Fibroblast of skin of right quadriceps (primary cell): ENCODE measurements at regions not wholly inside any gene's neighbourhood (a gene's known extent, or its start where the extent isn't known, plus 50 kb on each side); places are given as distances from the start of the nearest gene placed in this dataset.
"Not testable (repeated sequence)": the region's sequence is repeated elsewhere in the genome, so short reads cannot be mapped to it uniquely, and the experiment has no call there.

Experiments used
- DNase-seq: peaks from one replicate; pipeline ENCODE4 v3.0.0-alpha.2; 2013

DNA sequence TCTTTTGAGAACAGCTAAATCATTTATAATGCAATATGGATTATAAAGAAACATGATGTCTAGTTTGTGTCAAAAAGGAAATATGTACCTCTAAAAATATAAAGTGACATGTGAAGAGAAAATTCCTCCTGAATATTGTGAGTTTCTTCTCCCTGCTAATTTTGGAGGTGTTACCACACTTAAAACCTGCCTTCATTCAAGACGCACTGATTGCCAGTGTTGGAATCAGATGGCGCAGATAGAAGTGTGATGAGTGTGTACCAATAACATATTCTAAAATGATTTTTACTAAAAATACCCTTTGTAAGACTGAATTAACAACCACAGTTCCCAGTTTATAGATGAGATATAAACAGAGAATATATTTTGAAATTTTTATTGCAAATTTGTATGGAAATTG is 681.8 kb upstream of the LRATD1 start:
- no peak for DNase-seq

DNA sequence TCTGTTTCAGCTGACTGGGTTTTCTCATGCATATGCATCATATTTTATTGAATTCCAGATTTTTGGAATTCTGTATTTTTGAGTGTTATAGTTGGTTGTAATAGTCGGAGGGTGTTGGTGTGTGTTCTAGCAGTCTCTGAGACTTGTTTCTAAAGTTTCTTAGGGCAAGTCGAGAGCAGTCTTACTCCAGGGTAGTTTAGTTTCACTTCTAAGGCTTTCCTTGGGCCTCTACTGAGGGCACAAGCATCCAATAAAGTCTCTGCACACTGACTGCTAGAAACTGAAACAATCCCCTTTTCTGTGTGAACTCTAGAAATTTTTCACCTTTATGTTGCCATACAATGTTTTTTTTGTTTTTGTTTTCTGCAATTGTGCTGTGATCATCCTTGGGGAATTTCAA is 663.7 kb upstream of the LRATD1 start:
- DNase-seq, result no peak

DNA sequence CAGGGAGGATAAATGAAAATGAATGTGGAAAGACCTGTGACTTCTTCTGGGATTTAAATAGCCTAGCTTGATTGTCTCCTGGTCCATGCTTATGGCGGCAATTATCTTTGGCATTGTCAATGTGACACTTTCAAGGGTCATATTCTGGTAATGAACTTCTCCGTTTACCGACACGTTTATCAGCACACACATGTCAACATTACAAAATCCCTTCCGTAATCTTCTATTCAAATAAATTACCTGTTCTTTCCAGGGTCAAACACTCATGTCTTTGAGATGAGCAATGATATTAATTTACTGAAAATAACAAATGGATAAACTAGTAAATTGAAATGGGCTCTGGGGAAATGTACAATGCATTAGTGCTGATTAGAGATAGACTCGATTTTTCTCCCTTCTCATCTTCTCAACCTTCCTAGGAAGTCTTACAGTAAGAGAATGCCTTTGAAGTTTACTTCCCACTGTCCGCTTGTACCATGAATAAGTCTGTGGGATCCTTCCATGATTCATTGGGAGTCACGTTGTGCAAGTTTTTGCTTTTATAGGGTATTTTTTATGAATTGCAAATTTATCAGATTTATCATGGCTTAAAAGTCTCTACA is 646.3 kb upstream of the LRATD1 start:
- DNase-seq, result no peak

DNA sequence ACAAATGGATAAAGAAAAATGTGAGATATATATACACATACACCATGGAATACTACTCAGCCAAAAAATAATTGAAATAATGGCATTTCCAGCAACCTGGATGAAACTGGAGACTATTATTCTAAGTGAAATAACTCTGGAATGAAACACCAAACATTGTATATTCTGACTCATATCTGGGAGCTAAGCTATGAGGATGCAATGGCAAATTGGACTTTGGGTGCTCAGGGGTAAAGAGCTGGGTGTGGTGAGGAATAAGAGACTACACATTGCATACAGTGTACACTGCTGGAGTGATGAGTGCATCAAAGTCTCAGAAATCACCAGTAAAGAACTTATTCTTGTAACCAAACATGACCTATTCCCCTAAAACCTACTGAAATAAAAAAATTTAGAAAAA is 636.0 kb upstream of the LRATD1 start:
- no peak for DNase-seq

DNA sequence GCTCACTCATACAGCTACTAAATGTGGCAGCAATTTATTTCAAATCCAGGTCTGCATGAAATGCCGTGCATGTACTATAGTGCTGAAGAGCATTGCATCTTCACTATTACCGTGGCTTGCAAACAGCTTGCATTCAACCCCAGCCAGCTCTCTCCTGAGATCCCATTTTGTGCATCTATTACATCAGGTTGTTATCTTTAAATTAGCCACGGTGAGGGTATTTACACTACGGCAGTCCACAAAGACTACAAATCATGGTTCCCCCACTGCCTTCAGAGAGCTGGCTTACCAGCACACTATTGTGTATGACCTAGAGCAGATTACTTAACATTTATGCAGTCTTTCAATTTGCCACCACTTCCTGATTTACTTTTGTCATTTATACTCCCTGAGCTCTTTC is 621.3 kb upstream of the LRATD1 start:
- DNase-seq, result no peak

DNA sequence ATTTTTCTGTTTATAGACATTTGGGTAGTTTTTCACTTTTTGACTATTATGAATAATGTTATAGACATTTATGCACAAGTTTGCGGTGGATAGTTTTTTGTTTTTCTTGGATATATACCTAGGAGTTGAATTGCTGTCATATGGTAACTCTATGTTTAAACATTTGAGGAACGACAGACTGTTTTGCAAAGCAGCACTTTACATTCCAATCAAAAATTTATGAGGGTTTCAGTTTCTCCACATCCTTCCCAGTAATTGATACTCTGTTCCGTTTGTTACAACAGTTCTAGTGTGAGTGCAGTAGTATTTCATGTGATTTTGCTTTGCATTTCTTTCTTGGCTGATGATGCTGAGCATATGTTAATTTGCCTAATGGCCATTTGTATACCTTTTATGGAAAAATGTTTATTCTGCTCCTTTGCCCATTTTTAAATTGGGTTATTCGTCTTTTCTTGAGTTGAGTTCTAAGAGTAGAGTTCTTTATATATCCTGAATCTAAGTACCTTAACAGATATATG is 617.3 kb upstream of the LRATD1 start:
- peak; percentile 5 for DNase-seq

DNA sequence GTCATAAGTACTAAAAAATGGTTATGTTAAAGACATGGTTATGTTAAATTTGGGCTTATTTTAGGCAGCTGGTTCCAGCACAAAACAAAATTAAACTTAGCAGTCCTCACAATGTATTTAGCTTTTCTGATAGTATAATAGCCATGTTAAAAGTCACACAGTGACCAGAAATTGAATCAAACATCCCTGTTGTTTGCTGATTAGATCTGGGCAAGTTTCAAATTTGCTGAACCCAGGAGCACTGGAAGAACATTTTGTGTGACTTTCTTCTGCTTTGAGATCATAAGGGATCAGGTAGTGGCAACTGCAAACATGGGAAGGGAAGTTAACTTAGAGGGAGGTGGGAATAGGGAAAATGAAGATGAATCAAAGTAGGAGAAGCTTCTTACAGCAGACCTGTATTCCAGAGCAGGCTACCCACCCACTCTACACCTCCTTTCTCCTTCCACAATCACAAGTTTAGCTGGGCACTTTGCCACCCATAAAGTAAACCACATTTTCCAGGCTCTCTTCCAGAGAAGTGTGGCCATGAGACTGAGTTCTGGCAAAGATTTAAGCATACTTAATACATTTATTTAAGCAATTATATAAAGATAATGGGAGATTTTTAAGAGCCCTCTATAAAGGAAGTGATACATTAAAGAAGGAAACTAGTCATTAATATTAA is 616.1 kb upstream of the LRATD1 start:
- peak; percentile 42 for DNase-seq

DNA sequence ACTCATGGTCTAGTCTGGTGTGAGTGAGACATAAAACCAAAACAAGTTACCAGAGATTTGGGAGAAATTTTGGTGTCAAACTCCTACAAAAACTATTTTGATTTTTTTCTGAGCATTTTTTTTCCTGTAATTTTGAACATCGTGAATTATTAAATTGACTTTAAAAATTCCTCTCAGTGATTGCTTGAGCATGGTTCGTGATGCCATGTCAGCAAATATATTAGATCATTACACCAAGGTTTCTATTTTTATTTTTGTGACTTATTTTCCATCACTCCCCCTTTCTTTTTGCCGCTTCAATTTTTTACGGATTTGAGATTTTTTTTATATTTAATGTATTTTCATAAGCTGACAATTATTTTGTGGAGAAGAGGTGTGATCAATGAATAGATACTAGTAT is 613.9 kb upstream of the LRATD1 start:
- no peak for DNase-seq

DNA sequence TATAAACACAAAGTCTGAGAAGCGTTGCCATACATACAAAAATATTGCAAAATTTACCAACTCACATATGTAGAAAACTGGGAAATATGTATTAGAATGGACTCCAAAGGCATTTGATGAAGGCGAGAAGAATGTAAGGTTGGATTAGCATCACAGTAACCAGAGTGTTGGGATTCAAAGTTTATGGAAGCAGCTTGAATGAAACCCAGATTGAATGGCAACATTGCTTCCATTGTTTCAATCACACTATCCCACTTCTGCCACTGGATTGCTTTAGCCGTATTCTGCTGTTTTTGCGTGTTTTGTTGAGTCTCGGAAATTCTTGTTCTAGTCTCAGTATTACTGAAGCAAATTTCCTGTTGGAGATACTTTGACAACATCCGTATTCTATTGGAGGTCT is 609.0 kb upstream of the LRATD1 start:
- no peak for DNase-seq

DNA sequence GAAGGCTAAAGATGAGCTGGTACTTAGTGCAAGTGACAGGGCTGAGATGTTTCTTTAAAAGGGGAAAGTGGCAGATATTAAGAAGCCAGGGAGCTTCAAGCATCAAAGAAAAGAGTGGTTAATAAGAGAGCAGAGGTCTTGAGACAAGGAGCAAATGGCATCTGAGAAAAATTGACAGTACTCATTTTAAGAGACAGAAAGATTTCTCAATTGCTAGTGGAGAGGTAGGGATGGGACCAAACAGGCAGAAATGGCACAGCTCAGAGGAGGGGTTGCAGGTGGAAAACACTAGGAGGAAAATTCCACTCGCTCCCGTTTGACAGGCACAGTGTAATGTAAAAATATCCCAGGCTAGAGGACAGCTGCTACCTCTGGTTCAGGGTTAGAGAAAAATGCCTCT is 593.4 kb upstream of the LRATD1 start:
- DNase-seq, result no peak

DNA sequence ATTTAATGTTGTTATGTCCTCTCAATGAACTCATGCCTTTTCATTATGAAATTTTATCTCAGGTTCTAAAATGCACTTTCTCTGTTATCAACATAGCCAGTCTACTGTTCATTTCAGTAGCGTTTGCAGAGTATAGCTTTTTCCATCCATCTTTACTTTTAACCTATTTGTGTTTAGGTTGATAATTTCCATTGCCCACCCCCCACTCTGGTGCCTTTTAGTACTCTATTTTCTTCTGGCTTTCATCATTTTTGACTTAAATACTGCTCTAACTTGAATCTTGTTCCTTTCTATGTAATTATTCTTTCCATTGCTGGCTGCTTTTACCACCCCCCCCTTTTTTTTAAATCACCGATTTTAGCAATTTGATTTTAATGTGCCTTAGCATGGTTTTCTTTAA is 585.0 kb upstream of the LRATD1 start:
- no peak for DNase-seq

DNA sequence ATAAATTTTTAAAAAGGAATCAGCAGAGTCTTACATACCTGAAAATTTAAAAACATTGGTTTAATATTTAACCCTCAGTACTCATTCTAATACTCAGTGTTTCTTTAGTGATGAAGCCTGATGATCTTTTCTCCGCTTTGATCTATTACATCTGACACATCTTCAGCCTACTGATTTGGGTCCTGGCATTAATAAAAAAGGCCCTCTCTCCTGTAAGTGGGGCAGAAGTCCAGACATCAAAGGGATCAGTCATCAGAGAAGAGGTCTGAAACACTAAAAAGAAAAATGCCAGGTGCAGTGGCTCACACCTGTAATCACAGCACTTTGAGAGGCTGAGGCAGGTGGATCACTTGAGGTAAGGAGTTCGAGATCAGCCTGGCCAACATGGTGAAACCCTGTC is 581.1 kb upstream of the LRATD1 start:
- no peak for DNase-seq

DNA sequence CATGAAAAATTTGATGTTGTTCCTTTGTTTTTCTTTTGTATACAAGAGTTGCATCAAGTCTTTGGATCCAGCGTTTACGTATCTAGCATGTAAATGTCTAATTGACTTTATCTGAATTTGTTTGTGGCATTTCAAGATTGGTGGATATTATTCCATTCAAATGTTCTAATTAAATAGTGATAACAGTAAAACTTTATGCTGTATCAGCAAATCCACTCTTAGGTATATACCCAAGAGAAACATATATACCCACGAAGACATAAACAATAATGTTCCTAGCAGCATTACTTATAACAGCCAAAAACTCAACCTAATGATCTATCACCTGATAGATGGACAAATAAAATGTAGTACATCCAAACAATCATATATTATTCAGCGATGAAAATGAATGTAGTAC is 579.4 kb upstream of the LRATD1 start:
- DNase-seq, result no peak

DNA sequence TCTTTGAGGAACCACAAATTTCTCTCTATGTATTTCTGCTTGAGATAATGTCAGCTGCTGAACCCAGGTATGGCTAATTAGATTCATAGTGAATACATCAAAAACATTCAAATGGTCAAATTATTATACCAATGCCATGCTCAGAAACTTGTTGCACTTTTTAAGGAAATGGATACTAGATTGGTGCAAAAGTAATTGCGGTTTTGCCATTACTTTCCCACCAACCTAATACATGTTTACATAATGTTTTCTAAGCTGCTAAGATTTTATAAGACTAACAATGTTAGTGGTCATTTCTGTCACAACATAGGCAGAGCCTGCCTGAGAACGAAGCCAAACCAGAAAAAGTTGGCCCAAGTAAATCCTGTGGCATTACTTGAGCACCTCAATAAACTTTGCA is 568.2 kb upstream of the LRATD1 start:
- DNase-seq, result no peak

DNA sequence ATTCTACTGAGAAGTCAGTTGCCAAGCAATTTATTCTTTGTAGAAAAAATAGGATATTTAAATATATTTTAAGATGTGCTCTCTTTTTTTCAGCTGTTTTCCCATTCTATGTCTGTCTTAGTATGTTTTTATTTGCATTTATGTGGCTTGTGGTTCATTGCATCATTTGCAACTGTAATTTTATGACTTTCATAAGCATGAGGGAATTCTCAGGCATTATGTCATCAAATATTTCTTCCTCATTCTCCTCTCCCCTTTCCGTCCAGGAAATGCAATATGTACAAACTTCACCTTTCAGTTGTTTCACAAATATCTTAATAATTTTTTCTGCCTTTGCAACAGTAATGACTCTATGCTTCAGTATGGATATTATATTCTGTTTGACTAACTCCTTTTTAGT is 560.2 kb upstream of the LRATD1 start:
- peak; percentile 19 for DNase-seq

DNA sequence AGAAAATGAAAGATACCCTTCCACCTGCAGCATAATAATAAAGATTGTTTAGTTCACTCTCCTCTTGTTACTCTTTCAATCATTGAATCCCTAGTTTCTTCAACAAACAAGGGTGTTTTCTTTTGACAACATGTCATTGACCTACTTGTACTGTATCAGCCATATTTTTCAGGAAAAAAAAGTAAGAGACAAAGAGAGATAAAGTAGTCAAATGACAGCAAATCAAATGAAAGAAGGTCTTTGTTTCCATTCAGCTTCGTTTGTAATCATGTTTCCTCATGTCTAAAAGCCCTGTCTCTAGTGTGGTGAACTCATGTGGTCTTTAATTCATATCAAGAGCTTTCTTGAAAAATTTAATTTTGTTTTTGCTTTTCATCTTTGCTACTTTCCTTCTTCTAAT is 557.8 kb upstream of the LRATD1 start:
- DNase-seq, result no peak

DNA sequence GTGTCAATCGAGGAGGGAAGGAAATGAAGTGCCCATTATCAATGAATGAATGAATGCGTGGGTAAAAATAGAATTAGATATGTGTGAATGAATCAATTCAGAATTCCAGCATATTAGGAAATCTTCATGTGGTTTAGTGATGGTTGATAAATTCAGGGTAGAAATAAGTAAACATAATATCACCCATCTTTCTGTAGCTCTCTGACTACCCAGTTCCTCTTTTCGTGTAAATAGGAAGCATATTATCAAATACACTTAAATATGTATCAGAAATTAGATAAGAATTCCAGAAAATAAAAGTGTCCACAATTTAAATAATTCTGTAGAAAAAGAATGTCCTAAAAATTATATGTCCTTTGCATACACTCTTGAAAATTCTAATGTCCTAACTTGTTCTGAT is 552.9 kb upstream of the LRATD1 start:
- no peak for DNase-seq

DNA sequence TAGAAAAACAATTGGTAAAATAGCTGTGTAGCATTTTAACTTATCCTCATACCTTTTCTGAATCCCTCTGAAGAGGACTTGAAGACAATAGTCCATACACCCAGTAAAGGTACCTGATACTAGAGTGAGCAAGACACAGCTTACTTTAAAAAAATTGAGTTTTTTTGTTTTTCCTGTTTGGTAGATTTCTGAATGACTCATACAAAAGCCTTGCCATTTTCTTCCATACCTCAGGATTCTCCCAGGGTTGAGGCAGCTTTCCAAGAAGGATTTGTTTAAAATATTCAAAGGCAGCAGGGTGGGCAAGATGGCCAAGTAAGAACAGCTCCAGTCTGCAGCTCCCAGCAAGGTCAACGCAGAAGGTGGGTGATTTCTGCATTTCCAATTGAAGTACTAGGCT is 551.0 kb upstream of the LRATD1 start:
- peak; percentile 11 for DNase-seq

DNA sequence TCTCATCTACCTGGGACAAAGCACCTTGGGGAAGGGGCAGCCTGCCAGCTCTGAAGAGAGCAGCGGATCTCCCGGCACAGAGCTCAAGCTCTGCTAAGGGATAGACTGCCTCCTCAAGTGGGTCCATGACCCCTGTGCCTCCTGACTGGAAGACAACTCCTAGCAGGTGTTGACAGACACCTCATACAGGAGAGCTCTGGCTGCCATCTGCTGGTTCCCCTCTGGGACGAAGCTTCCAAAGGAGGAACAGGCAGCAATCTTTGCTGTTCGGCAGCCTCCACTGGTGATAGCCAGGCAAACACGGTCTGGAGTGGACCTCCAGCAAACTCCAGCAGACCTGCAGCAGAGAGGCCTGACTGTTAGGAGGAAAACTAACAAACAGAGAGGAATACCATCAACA is 549.9 kb upstream of the LRATD1 start:
- no peak for DNase-seq

DNA sequence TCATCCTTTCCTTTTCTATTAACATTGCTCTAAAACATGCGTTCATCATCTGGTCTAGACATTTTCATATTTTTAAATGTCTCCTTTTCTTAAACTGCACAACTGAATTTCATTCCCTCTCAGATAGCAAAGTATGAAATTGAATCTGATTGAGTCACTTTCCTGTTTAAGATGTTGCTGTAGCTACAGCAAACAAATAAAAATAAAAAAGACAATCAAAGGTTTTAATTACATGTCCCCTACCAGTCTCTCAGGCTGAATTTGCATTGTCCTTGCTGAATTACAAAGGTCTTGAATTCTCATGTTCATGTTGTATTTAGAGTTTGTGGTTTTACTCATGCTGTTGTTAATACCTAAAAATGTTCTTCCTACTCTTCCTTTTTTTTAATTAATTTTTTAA is 537.9 kb upstream of the LRATD1 start:
- DNase-seq, result no peak

DNA sequence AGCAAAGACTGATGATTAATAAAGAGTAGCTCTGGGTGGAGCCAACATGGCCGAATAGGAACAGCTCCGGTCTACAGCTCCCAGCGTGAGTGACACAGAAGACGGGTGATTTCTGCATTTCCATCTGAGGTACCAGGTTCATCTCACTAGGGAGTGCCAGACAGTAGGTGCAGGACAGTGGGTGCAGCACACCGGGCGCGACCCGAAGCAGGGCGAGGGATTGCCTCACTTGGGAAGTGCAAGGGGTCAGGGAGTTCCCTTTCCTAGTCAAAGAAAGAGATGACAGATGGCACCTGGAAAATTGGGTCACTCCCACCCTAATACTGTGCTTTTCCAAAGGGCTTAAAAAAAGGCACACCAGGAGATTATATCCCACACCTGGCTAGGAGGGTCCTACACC is 533.4 kb upstream of the LRATD1 start:
- DNase-seq, result not testable (repeated sequence)

DNA sequence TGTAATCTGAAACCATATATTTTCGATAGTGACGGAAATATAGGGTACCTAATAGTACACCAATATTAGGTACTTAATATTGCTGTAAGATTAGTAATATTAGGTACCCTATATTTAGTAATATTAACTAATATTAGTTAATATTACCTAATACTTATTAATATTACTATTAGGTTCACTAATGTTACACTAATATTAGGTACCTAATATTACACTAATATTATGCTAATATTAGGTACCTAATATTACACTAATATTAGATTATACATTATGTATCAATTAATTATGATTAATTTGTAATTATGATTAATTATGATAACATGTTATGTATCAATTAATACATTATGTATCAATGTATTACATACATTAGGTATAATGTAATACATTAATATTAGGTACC is 518.2 kb upstream of the LRATD1 start:
- no peak for DNase-seq

DNA sequence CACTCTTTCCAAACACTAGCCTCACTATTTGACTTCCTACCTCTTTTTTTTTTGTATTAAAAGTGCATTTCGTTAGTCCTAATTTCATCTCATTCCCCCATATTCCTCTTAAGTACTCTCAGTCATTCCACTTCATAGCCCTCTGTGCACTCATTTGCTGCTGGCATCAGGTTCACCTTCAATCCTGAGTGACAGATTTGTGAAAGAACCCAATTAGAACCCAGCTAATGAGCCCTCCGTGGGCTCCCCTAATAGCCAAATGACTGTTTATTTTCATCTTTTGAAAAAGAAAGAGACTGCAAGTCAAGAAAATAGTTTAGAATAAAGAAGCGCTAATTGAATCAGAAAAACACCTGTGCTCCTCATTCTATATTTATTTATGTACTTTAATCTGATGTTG is 512.1 kb upstream of the LRATD1 start:
- no peak for DNase-seq

DNA sequence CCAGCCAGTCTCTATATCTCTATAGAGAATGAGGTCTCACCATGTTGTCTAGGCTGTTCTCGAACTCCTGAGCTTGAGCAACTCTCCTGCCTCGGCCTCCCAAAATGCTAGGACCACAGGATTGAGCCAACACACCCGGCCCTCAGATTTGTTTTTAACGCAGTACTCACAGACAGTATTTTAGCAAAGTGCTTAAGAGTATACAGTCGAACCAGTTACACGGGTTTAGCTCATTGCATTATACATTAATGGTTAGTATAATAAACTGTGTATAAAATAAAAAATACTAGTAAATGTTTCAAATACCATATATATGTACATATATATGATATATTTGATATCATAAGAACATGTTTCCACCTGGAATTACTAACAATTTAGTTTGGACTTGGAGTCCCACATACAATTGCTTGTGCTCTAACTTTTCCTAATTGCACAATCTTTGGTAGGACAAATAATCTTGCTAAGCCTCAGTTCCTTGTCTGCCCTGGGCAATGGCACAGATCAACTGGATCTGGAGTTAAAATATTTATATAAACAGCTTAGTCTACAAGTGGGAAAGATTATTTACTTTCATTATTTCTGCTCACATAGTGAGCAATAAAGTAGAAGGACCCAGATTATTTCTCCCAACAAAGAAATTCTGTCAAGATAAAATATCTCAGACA is 508.9 kb upstream of the LRATD1 start:
- DNase-seq, result no peak
